ENCODE measurements at regions not wholly inside any gene's neighbourhood (a gene's known extent, or its start where the extent isn't known, plus 50 kb on each side); places are given as distances from the start of the nearest gene placed in this dataset.

DNA sequence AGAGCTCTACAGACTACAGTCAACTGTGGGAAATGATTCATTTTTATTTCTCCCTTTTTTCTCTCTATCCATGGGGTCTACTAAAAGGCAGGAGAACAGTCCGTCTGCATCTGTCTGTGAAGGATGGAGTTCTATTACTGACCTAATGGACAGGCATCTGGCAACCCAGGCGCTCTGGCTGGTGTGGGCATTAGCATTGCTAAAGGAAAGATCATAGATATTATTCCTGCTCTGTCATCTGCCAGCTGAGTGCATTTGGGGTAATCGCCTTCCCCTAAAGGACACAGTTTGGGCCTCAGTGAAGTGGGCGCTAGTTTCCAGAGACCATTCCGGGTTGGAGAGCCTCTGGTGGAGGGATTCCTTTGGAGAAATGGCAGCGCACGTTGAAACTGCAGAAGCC, 201.3 kb upstream of the TCERG1L start:
- H3K4me1 ChIP-seq, result no peaks in the 10 kb centered on the region
- no peaks in the 10 kb centered on the region for H3K36me3 ChIP-seq
- TF ChIP-seq CTCF (IDR thresholded peaks at IDR 0.05) (no peak), POLR2A (IDR thresholded peaks at IDR 0.05) (no peak)
- no peak for DNase-seq
- no peaks in the 10 kb centered on the region for H3K27me3 ChIP-seq
- no peak overlapping the region for H3K27ac ChIP-seq
- intact Hi-C loops (cut with DNase I), result no loop called here
- H3K4me3 ChIP-seq (replicated peaks in 1 of 3), result no peak overlapping the region
- H3K9me3 ChIP-seq, result no peaks in the 10 kb centered on the region
- 89 to 91% methylated on average over 7 of the region's 7 CpGs for WGBS, 2 donors

DNA sequence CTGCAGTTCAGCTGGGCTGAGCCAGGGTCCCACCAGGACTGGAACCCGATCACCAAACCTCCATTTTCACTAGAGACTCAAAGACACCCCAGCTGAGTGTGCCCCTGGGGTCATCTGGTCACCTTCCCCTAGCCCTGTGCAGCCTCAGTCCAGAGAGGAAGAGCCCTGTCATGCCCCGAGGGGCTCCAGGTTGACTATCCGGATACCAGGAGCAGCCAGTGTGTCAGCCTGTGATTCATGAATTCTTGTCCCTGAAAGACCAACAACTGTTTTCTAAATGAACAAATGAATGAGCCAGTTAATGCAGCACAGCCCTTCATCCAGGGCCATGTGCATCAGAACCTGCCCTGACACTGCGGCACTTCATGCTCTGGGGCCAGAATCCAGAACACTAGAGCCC, 201.9 kb upstream of the TCERG1L start:
- Histone ChIP-seq H3K36me3 (no peaks in the 10 kb centered on the region), H3K9me3 (no peaks in the 10 kb centered on the region), H3K27ac (no peak overlapping the region), H3K27me3 (no peaks in the 10 kb centered on the region), H3K4me1 (no peaks in the 10 kb centered on the region), H3K4me3 (replicated peaks in 1 of 3) (no peak overlapping the region)
- DNase-seq, result no peak
- intact Hi-C loops (cut with DNase I), result no loop called here
- no peak for TF ChIP-seq CTCF (IDR thresholded peaks at IDR 0.05)
- no peak for TF ChIP-seq POLR2A (IDR thresholded peaks at IDR 0.05)
- 76 to 89% methylated on average over 3 of the region's 4 CpGs for whole genome bisulfite sequencing, 2 donors

- H3K27me3 ChIP-seq, result no peaks in the 10 kb centered on the region
- no peaks in the 10 kb centered on the region for H3K9me3 ChIP-seq
- no peaks in the 10 kb centered on the region for H3K4me1 ChIP-seq
- H3K36me3 ChIP-seq, result no peaks in the 10 kb centered on the region
- 68 to 69% methylated on average over 8 of the region's 8 CpGs for WGBS, 2 donors
- H3K4me3 ChIP-seq (replicated peaks in 1 of 3), result no peak overlapping the region
- H3K27ac ChIP-seq, result no peak overlapping the region
- DNase-seq, result no peak
- intact Hi-C loops (cut with DNase I), result no loop called here
- TF ChIP-seq CTCF (IDR thresholded peaks at IDR 0.05) (no peak), POLR2A (IDR thresholded peaks at IDR 0.05) (no peak)
These were observed 202.4 kb upstream of the TCERG1L start for GRCh38 chr10:131513901-131514300.

DNA sequence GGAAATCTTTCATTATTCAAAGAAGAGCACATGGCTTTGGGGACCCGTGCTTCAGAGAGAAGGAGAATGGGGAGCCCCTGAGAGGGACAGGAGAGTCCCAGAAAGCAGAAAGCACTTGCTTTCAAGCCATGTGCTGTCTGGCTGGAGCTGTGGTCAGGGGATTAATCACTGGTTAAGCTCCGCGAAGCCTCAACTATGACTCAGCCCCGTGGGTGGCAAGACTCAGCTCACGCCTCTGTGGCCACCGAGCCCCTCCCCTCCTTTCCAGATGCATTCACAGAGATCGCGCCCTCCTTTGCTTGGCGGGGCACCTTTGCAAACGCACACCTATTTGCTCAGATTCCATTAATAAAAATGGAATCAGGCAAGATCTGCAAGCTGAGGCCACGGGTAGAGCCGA, 202.9 kb upstream of the TCERG1L start:
- no peaks in the 10 kb centered on the region for H3K4me1 ChIP-seq
- WGBS, 2 donors, result 42 to 56% methylated on average over 11 to 12 of the region's 12 CpGs
- no peaks in the 10 kb centered on the region for H3K27me3 ChIP-seq
- no peak overlapping the region for H3K27ac ChIP-seq
- no peak for TF ChIP-seq POLR2A (IDR thresholded peaks at IDR 0.05)
- no peak for TF ChIP-seq CTCF (IDR thresholded peaks at IDR 0.05)
- intact Hi-C loops (cut with DNase I), result no loop called here
- no peak overlapping the region for H3K4me3 ChIP-seq (replicated peaks in 1 of 3)
- H3K36me3 ChIP-seq, result no peaks in the 10 kb centered on the region
- no peak for DNase-seq
- H3K9me3 ChIP-seq, result no peaks in the 10 kb centered on the region

- no peaks in the 10 kb centered on the region for H3K27me3 ChIP-seq
- WGBS, 2 donors, result 80 to 86% methylated on average over 12 of the region's 12 CpGs
These were observed 204.8 kb upstream of the TCERG1L start for GRCh38 chr10:131516285-131516684.

More at GRCh38 chr10:131516285-131516684, 204.8 kb upstream of the TCERG1L start:
- no peaks in the 10 kb centered on the region for H3K4me1 ChIP-seq
- no peaks in the 10 kb centered on the region for H3K36me3 ChIP-seq
- no peak for DNase-seq
- TF ChIP-seq POLR2A (IDR thresholded peaks at IDR 0.05), result no peak
- no peak for TF ChIP-seq CTCF (IDR thresholded peaks at IDR 0.05)
- no peak overlapping the region for H3K4me3 ChIP-seq (replicated peaks in 1 of 3)
- no peak overlapping the region for H3K27ac ChIP-seq
- intact Hi-C loops (cut with DNase I), result no loop called here
- H3K9me3 ChIP-seq, result no peaks in the 10 kb centered on the region

Data from thyroid gland (tissue), 4 donors.